BJ (cell line): ENCODE measurements at regions not wholly inside any gene's neighbourhood (a gene's known extent, or its start where the extent isn't known, plus 50 kb on each side); places are given as distances from the start of the nearest gene placed in this dataset.

ENCODE experiments used
- CTCF ChIA-PET: fragments of 350-600 bp; formaldehyde crosslinking; extraction: SDS; loops from one replicate; lab custom pipeline; 2021; ENCODE audit warnings: antibody characterized with exemption, inconsistent platforms; lab: Yijun Ruan, JAX
- POLR2A ChIA-PET: fragments of 300-600 bp; sonication (Branson Sonifier 250); formaldehyde crosslinking; extraction: SDS; loops from one replicate; lab custom pipeline; 2021; ENCODE audit warnings: antibody characterized with exemption; lab: Charles Lee
- DNase-seq: peaks from one replicate; pipeline ENCODE4 v3.0.0-alpha.2; 2011; ENCODE audit warnings: low read depth
- H3K27me3 ChIP-seq: 2 replicates; pipeline ENCODE4 v1.6.0; 2011; ENCODE audit warnings: low read length; ENCODE audit not compliant: control insufficient read depth, insufficient read depth
- H3K36me3 ChIP-seq: 2 replicates; pipeline ENCODE4 v1.5.1; 2011; ENCODE audit warnings: low read length; ENCODE audit not compliant: control insufficient read depth, insufficient read depth
- H3K4me3 ChIP-seq: 2 replicates; pipeline ENCODE4 v1.5.1; 2011; ENCODE audit warnings: low read depth, mild to moderate bottlenecking, control low read depth, low read length
- CTCF ChIP-seq: IDR thresholded peaks from 2 replicates; pipeline ENCODE4 v1.5.1; 2011; ENCODE audit warnings: low read depth, mild to moderate bottlenecking, control low read depth, inconsistent platforms, low read length, moderate library complexity; ENCODE audit not compliant: insufficient read depth

- DNase-seq = peak; percentile 56
- no peak for TF ChIP-seq CTCF
- ChIA-PET POLR2A (no interaction called here), CTCF (interaction anchor here (0.6 to 1.4 kb wide), 2 partner anchors 22 to 209 kb away, joined by 3 read pairs; no protein-coding TSS in a partner anchor)
- Histone ChIP-seq H3K4me3 (no peak overlapping the region), H3K36me3 (no peaks in the 10 kb centered on the region), H3K27me3 (no peaks in the 10 kb centered on the region)
These were observed 355.7 kb downstream of the LTN1 start for GRCh38 chr21:28636752-28637691.

- ChIA-PET POLR2A (interaction anchor here (0.6 kb wide), 1 partner anchor 162 kb away, joined by 3 read pairs; no protein-coding TSS in a partner anchor), CTCF (interaction anchor here (0.5 to 1.4 kb wide), 2 partner anchors 79 to 208 kb away, joined by 3 read pairs; no protein-coding TSS in a partner anchor)
- H3K4me3 ChIP-seq = no peak overlapping the region
- H3K27me3 ChIP-seq = no peaks in the 10 kb centered on the region
- H3K36me3 ChIP-seq = no peaks in the 10 kb centered on the region
- TF ChIP-seq CTCF = no peak
- DNase-seq = no peak
These were observed 357.1 kb downstream of the LTN1 start for GRCh38 chr21:28635541-28635940.

GRCh38 chr21:28633839-28634555, 358.7 kb downstream of the LTN1 start:
- no peak for TF ChIP-seq CTCF
- DNase-seq = no peak
- H3K27me3 ChIP-seq = no peaks in the 10 kb centered on the region
- H3K36me3 ChIP-seq = no peaks in the 10 kb centered on the region
- CTCF ChIA-PET = interaction anchor here (0.5 to 1.5 kb wide), 4 partner anchors 17 to 1819 kb away, joined by 3 to 4 read pairs (median 3); no protein-coding TSS in a partner anchor
- POLR2A ChIA-PET = interaction anchor here (0.6 kb wide), 1 partner anchor 19 kb away, joined by 3 read pairs; no protein-coding TSS in a partner anchor
- no peak overlapping the region for H3K4me3 ChIP-seq

GRCh38 chr21:28632755-28633408, 359.8 kb downstream of the LTN1 start:
- Histone ChIP-seq H3K27me3 (no peaks in the 10 kb centered on the region), H3K4me3 (no peak overlapping the region), H3K36me3 (no peaks in the 10 kb centered on the region)
- ChIA-PET CTCF (interaction anchor here (1.5 kb wide), 1 partner anchor 16 kb away, joined by 4 read pairs; no protein-coding TSS in a partner anchor), POLR2A (interaction anchor here (0.9 to 1.1 kb wide), 2 partner anchors 122 to 190 kb away, joined by 3 to 4 read pairs; no protein-coding TSS in a partner anchor)
- TF ChIP-seq CTCF = no peak
- DNase-seq = peak; percentile 28
